OCI-LY1 (cell line): ENCODE measurements at regions not wholly inside any gene's neighbourhood (a gene's known extent, or its start where the extent isn't known, plus 50 kb on each side); places are given as distances from the start of the nearest gene placed in this dataset.

Source experiments
- H2AFZ ChIP-seq: fragments of 200-600 bp; sonication (generic), shearing (Covaris generic); 2 replicates; pipeline ENCODE4 v1.6.0; 2014; ENCODE audit warnings: antibody characterized with exemption, mild to moderate bottlenecking, low read length
- H3F3A ChIP-seq: fragments of 200-600 bp; sonication (generic), shearing (Covaris generic); 2 replicates; pipeline ENCODE4 v1.6.0; 2014; ENCODE audit warnings: mild to moderate bottlenecking, antibody characterized with exemption, low read length, moderate library complexity; ENCODE audit not compliant: insufficient read depth
- H3K27ac ChIP-seq: fragments of 200-600 bp; sonication (generic); 2 replicates; pipeline ENCODE4 v1.5.1; 2014; ENCODE audit warnings: low read length, mixed run types, mild to moderate bottlenecking, low read depth; ENCODE audit not compliant: poor library complexity, severe bottlenecking
- H3K27me3 ChIP-seq: fragments of 200-600 bp; sonication (generic); 2 replicates; pipeline ENCODE4 v1.6.0; 2014; ENCODE audit warnings: antibody characterized with exemption, mild to moderate bottlenecking, low read length, moderate library complexity; ENCODE audit not compliant: insufficient read depth
- H3K36me3 ChIP-seq: fragments of 200-600 bp; sonication (generic); 2 replicates; pipeline ENCODE4 v1.6.1; 2014; ENCODE audit warnings: mild to moderate bottlenecking, antibody characterized with exemption, low read length, moderate library complexity, mixed read lengths; ENCODE audit not compliant: insufficient read depth
- H3K4me1 ChIP-seq: fragments of 200-600 bp; sonication (generic); 2 replicates; pipeline ENCODE4 v1.5.1; 2014; ENCODE audit warnings: mild to moderate bottlenecking, low read length, moderate library complexity; ENCODE audit not compliant: insufficient read depth, severe bottlenecking
- H3K4me2 ChIP-seq: fragments of 200-600 bp; sonication (generic), shearing (Covaris generic); 2 replicates; pipeline ENCODE4 v1.6.1; 2014; ENCODE audit warnings: low read length
- H3K4me3 ChIP-seq: fragments of 200-600 bp; sonication (generic); 2 replicates; pipeline ENCODE4 v1.5.1; 2014; ENCODE audit warnings: low read length, low read depth, mild to moderate bottlenecking, mixed read lengths; ENCODE audit not compliant: poor library complexity, severe bottlenecking
- H3K79me2 ChIP-seq: fragments of 200-600 bp; shearing (Covaris generic); 2 replicates; pipeline ENCODE4 v1.6.1; 2016; ENCODE audit warnings: mixed run types, low read length, mixed read lengths; ENCODE audit not compliant: insufficient read depth
- H3K9ac ChIP-seq: fragments of 200-600 bp; sonication (generic), shearing (Covaris generic); 2 replicates; pipeline ENCODE4 v1.6.1; 2014; ENCODE audit warnings: mild to moderate bottlenecking, low read length, mixed read lengths
- H3K9me2 ChIP-seq: fragments of 200-600 bp; sonication (generic), shearing (Covaris generic); 2 replicates; pipeline ENCODE4 v1.6.1; 2014; ENCODE audit warnings: low read depth, mild to moderate bottlenecking, low read length, mixed read lengths
- H3K9me3 ChIP-seq: fragments of 200-600 bp; shearing (Covaris generic); 2 replicates; pipeline ENCODE4 v1.6.1; 2014; ENCODE audit warnings: low read length, mixed read lengths
- H4K20me1 ChIP-seq: fragments of 200-600 bp; sonication (generic), shearing (Covaris generic); 2 replicates; pipeline ENCODE4 v1.6.0; 2016; ENCODE audit warnings: mild to moderate bottlenecking, low read length; ENCODE audit not compliant: insufficient read depth
- CTCF ChIP-seq: fragments of 200-600 bp; sonication (generic), shearing (Covaris generic); IDR thresholded peaks from 2 replicates; pipeline ENCODE4 v1.5.1; 2017; ENCODE audit warnings: mild to moderate bottlenecking, antibody characterized with exemption, low read length, moderate library complexity, mixed read lengths
- EZH2 ChIP-seq: fragments of 200-600 bp; sonication (generic), shearing (Covaris generic); IDR thresholded peaks from 2 replicates; pipeline ENCODE4 v1.8.0; 2017; ENCODE audit warnings: borderline replicate concordance, mixed run types, mild to moderate bottlenecking, antibody characterized with exemption, low read length, moderate library complexity, mixed read lengths

GRCh38 chr5:121384359-121384758, 467.3 kb upstream of the FTMT start:
- Histone ChIP-seq H3K9ac (no peak overlapping the region), H3K79me2 (no peaks in the 10 kb centered on the region), H3K4me1 (no peaks in the 10 kb centered on the region), H3K4me3 (no peak overlapping the region), H3K9me2 (no peaks in the 10 kb centered on the region), H4K20me1 (no peaks in the 10 kb centered on the region), H2AFZ (no peak overlapping the region), H3F3A (no peaks in the 10 kb centered on the region), H3K4me2 (no peak overlapping the region), H3K36me3 (no peaks in the 10 kb centered on the region), H3K27ac (no peak overlapping the region), H3K27me3 (no peaks in the 10 kb centered on the region), H3K9me3 (no peaks in the 10 kb centered on the region)
- TF ChIP-seq EZH2 (no peak), CTCF (no peak)

- H4K20me1 ChIP-seq, result no peaks in the 10 kb centered on the region
- no peaks in the 10 kb centered on the region for H3K4me1 ChIP-seq
- H3K27ac ChIP-seq, result no peak overlapping the region
- no peaks in the 10 kb centered on the region for H3K9me2 ChIP-seq
- H3K4me3 ChIP-seq, result no peak overlapping the region
- TF ChIP-seq CTCF (no peak), EZH2 (no peak)
- H3K79me2 ChIP-seq, result no peaks in the 10 kb centered on the region
- H3F3A ChIP-seq, result no peaks in the 10 kb centered on the region
- no peak overlapping the region for H3K4me2 ChIP-seq
- H3K9me3 ChIP-seq, result no peaks in the 10 kb centered on the region
- no peaks in the 10 kb centered on the region for H3K36me3 ChIP-seq
- no peak overlapping the region for H3K9ac ChIP-seq
- H2AFZ ChIP-seq, result no peak overlapping the region
- H3K27me3 ChIP-seq, result no peaks in the 10 kb centered on the region
These were observed 465.3 kb upstream of the FTMT start for GRCh38 chr5:121386334-121386733.

- H3K9ac ChIP-seq, result no peak overlapping the region
- H3K36me3 ChIP-seq, result no peaks in the 10 kb centered on the region
- H2AFZ ChIP-seq, result no peak overlapping the region
- no peak overlapping the region for H3K4me3 ChIP-seq
- TF ChIP-seq EZH2 (no peak), CTCF (no peak)
- no peaks in the 10 kb centered on the region for H3K4me1 ChIP-seq
- H3K79me2 ChIP-seq, result no peaks in the 10 kb centered on the region
- H3K27ac ChIP-seq, result no peak overlapping the region
- no peaks in the 10 kb centered on the region for H4K20me1 ChIP-seq
- H3F3A ChIP-seq, result no peaks in the 10 kb centered on the region
- no peaks in the 10 kb centered on the region for H3K9me3 ChIP-seq
- no peaks in the 10 kb centered on the region for H3K27me3 ChIP-seq
- H3K9me2 ChIP-seq, result no peaks in the 10 kb centered on the region
- H3K4me2 ChIP-seq, result no peak overlapping the region
These were observed 455.0 kb upstream of the FTMT start for GRCh38 chr5:121396716-121397115.
